K562 (cell line): ENCODE measurements at regions not wholly inside any gene's neighbourhood (a gene's known extent, or its start where the extent isn't known, plus 50 kb on each side); places are given as distances from the start of the nearest gene placed in this dataset.
"Not testable (repeated sequence)": the region's sequence is repeated elsewhere in the genome, so short reads cannot be mapped to it uniquely, and the experiment has no call there.

Source experiments
- CBX2 ChIP-seq: fragments of 200-600 bp; sonication (generic); IDR thresholded peaks from one replicate; pipeline ENCODE4 v1.6.1; 2012; ENCODE audit warnings: mild to moderate bottlenecking, low read length, inconsistent platforms; ENCODE audit not compliant: insufficient read depth, poor library complexity, severe bottlenecking
- FOXA1 ChIP-seq: fragments of 450-650 bp; IDR thresholded peaks from 2 replicates; pipeline ENCODE4 v1.6.1; 2016; ENCODE audit warnings: mild to moderate bottlenecking, borderline replicate concordance
- GTF2F1 ChIP-seq: IDR thresholded peaks from 2 replicates; pipeline ENCODE4 v1.6.1; 2011; ENCODE audit warnings: low read depth, low read length, improper control_type of control experiment
- HOXB6 ChIP-seq: fragments of 250-450 bp; sonication (Bioruptor Pico); IDR thresholded peaks from 2 replicates; pipeline ENCODE4 v1.5.1; 2022; ENCODE audit warnings: mild to moderate bottlenecking, borderline replicate concordance
- JUNB ChIP-seq: fragments of 450-650 bp; formaldehyde crosslinking; conservative IDR thresholded peaks from 2 replicates; pipeline ENCODE4 v1.4.0; 2020; ENCODE audit warnings: mild to moderate bottlenecking
- MAZ ChIP-seq, 2 experiments: fragments of 450-650 bp in 1 of 2; sonication (generic) in 1 of 2; formaldehyde crosslinking; IDR thresholded peaks in 1 of 2; conservative IDR thresholded peaks in 1 of 2; 2 replicates each; pipeline versions ENCODE4 v1.4.0 to v1.5.0; 2020; ENCODE audit warnings: mild to moderate bottlenecking in 1 of 2, missing genetic modification reagents in 1 of 2
- POLR2A ChIP-seq: fragments of 450-650 bp; conservative IDR thresholded peaks from 2 replicates; pipeline ENCODE4 v1.6.1; 2016
- RAD21 ChIP-seq, 2 experiments: fragments of 250-450 bp in 1 of 2; fragments of 450-650 bp in 1 of 2; sonication (Bioruptor Pico) in 1 of 2; formaldehyde crosslinking in 1 of 2; IDR thresholded peaks in 1 of 2; conservative IDR thresholded peaks in 1 of 2; 2 replicates each; pipeline versions ENCODE4 v1.4.0 to v1.8.0; 2020 to 2022; ENCODE audit warnings: mild to moderate bottlenecking in 2 of 2, moderate library complexity in 1 of 2
- SIRT6 ChIP-seq: IDR thresholded peaks from one replicate; pipeline ENCODE4 v1.6.1; 2012; ENCODE audit warnings: low read depth, mild to moderate bottlenecking, control low read depth, inconsistent platforms, low read length, moderate library complexity
- TF ChIP-seq, protein P1 (sequence below): fragments of 450-650 bp; formaldehyde crosslinking; IDR thresholded peaks from 2 replicates; pipeline ENCODE4 v1.4.0; 2022; ENCODE audit warnings: missing genetic modification characterization
- TF ChIP-seq, protein P2 (sequence below), 2 experiments: fragments of 450-650 bp; formaldehyde crosslinking in 1 of 2; IDR thresholded peaks; 2 replicates each; pipeline versions ENCODE4 v1.4.0 to v1.6.1; 2014 to 2020; ENCODE audit warnings: mild to moderate bottlenecking in 2 of 2, borderline replicate concordance in 1 of 2, low read depth in 1 of 2

DNA sequence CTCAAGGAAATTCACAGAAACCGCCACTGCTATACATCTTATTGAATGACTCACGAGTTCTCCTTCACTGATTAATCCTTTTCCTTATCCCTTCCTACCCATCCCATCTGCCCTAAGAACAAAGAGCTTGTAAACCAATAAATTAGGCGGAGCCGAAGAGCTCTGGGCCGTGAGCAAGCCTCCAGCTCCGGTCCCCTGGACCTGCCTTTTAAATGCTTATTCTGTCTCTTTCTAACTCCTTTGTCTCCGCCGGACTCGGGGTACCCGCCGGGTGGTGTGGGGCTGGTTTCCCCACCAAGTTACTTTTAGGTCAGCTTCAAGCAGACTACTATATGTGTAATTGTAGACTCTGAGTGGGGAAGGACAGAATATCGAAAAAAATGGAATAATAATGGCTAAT, 336.1 kb upstream of the MDGA2 start:
- not testable (repeated sequence) for TF ChIP-seq FOXA1; HOXB6 (CRISPR knock-in tag); JUNB; RAD21 (CRISPR knock-in tag; conservative IDR thresholded peaks at IDR 0.05 in 1 of 2, IDR thresholded peaks at IDR 0.05 in 1 of 2); SIRT6; GTF2F1; POLR2A; CBX2; MAZ (CRISPR knock-in tag; conservative IDR thresholded peaks at IDR 0.05 in 1 of 2, IDR thresholded peaks at IDR 0.05 in 1 of 2)
- TF ChIP-seq, protein P1, sequence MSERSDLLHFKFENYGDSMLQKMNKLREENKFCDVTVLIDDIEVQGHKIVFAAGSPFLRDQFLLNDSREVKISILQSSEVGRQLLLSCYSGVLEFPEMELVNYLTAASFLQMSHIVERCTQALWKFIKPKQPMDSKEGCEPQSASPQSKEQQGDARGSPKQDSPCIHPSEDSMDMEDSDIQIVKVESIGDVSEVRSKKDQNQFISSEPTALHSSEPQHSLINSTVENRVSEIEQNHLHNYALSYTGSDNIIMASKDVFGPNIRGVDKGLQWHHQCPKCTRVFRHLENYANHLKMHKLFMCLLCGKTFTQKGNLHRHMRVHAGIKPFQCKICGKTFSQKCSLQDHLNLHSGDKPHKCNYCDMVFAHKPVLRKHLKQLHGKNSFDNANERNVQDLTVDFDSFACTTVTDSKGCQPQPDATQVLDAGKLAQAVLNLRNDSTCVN, result not testable (repeated sequence)
- TF ChIP-seq, protein P2, sequence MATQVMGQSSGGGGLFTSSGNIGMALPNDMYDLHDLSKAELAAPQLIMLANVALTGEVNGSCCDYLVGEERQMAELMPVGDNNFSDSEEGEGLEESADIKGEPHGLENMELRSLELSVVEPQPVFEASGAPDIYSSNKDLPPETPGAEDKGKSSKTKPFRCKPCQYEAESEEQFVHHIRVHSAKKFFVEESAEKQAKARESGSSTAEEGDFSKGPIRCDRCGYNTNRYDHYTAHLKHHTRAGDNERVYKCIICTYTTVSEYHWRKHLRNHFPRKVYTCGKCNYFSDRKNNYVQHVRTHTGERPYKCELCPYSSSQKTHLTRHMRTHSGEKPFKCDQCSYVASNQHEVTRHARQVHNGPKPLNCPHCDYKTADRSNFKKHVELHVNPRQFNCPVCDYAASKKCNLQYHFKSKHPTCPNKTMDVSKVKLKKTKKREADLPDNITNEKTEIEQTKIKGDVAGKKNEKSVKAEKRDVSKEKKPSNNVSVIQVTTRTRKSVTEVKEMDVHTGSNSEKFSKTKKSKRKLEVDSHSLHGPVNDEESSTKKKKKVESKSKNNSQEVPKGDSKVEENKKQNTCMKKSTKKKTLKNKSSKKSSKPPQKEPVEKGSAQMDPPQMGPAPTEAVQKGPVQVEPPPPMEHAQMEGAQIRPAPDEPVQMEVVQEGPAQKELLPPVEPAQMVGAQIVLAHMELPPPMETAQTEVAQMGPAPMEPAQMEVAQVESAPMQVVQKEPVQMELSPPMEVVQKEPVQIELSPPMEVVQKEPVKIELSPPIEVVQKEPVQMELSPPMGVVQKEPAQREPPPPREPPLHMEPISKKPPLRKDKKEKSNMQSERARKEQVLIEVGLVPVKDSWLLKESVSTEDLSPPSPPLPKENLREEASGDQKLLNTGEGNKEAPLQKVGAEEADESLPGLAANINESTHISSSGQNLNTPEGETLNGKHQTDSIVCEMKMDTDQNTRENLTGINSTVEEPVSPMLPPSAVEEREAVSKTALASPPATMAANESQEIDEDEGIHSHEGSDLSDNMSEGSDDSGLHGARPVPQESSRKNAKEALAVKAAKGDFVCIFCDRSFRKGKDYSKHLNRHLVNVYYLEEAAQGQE (IDR thresholded peaks at IDR 0.05; ENCODE audit: borderline replicate concordance), result not testable (repeated sequence)
- TF ChIP-seq, protein P2 (CRISPR knock-in tag; IDR thresholded peaks at IDR 0.05; ENCODE audit: low read depth), result not testable (repeated sequence)
